ENCODE measurements at regions not wholly inside any gene's neighbourhood (a gene's known extent, or its start where the extent isn't known, plus 50 kb on each side); places are given as distances from the start of the nearest gene placed in this dataset.

GRCh38 chrX:100512471-100512870, 72.3 kb upstream of the TNMD start:
- DNase-seq (ENCODE audit: low spot score) = peak; percentile 3

- no peak for DNase-seq (ENCODE audit: low spot score)
Observed at GRCh38 chrX:100494646-100495370, 84.7 kb upstream of the PCDH19 start.

GRCh38 chrX:100491174-100491573, 81.1 kb upstream of the PCDH19 start:
- no peak for DNase-seq (ENCODE audit: low spot score)

GRCh38 chrX:100487795-100488194, 77.7 kb upstream of the PCDH19 start:
- DNase-seq (ENCODE audit: low spot score) = no peak

GRCh38 chrX:100484971-100485370, 74.9 kb upstream of the PCDH19 start:
- DNase-seq (ENCODE audit: low spot score) = no peak

- no peak for DNase-seq (ENCODE audit: low spot score)
Observed at GRCh38 chrX:100479329-100479728, 69.3 kb upstream of the PCDH19 start.

- no peak for DNase-seq (ENCODE audit: low spot score)
Observed at GRCh38 chrX:100478714-100479306, 68.7 kb upstream of the PCDH19 start.

- no peak for DNase-seq (ENCODE audit: low spot score)
Observed at GRCh38 chrX:100477958-100478357, 67.9 kb upstream of the PCDH19 start.

GRCh38 chrX:100477467-100477866, 67.4 kb upstream of the PCDH19 start:
- DNase-seq (ENCODE audit: low spot score) = no peak
